GM23338 (cell line): ENCODE measurements at regions not wholly inside any gene's neighbourhood (a gene's known extent, or its start where the extent isn't known, plus 50 kb on each side); places are given as distances from the start of the nearest gene placed in this dataset.

ENCODE experiments used
- ATAC-seq: fragments of 200-7000 bp; cut with Tn5 transposase; 3 replicates; pipeline ENCODE4 v1.9.1; 2020
- DNase-seq: peaks from one replicate; pipeline ENCODE4 v3.0.0-alpha.2; 2015; ENCODE audit warnings: low spot score
- H2AFZ ChIP-seq: fragments of 200-600 bp; sonication (generic); 2 replicates; pipeline ENCODE4 v1.8.0; 2016; ENCODE audit warnings: antibody characterized with exemption, mild to moderate bottlenecking, moderate library complexity
- H3F3A ChIP-seq: fragments of 200-600 bp; sonication (generic); replicated peaks from 2 replicates; pipeline ENCODE4 v1.8.0; 2017; ENCODE audit warnings: antibody characterized with exemption, mixed run types, low read depth
- H3K27ac ChIP-seq: fragments of 200-600 bp; sonication (generic); 2 replicates; pipeline ENCODE4 v1.6.1; 2016; ENCODE audit warnings: low read depth
- H3K27me3 ChIP-seq: fragments of 200-600 bp; sonication (generic); 2 replicates; pipeline ENCODE4 v1.8.0; 2016; ENCODE audit warnings: mild to moderate bottlenecking, mixed run types, moderate library complexity; ENCODE audit not compliant: insufficient read depth
- H3K36me3 ChIP-seq: fragments of 200-600 bp; sonication (generic); 2 replicates; pipeline ENCODE4 v1.8.0; 2016; ENCODE audit warnings: mild to moderate bottlenecking; ENCODE audit not compliant: insufficient read depth
- H3K4me1 ChIP-seq: fragments of 200-600 bp; sonication (generic); 2 replicates; pipeline ENCODE4 v1.8.0; 2016; ENCODE audit warnings: mild to moderate bottlenecking, moderate library complexity; ENCODE audit not compliant: insufficient read depth
- H3K4me2 ChIP-seq: fragments of 200-600 bp; sonication (generic); 2 replicates; pipeline ENCODE4 v1.7.1; 2017; ENCODE audit warnings: mixed run types
- H3K4me3 ChIP-seq: fragments of 200-600 bp; sonication (generic); 2 replicates; pipeline ENCODE4 v1.6.1; 2016; ENCODE audit warnings: mixed run types
- H3K79me2 ChIP-seq: fragments of 200-600 bp; sonication (generic); replicated peaks from 2 replicates; pipeline ENCODE4 v1.8.0; 2017; ENCODE audit warnings: mild to moderate bottlenecking; ENCODE audit not compliant: insufficient read depth
- H3K9me2 ChIP-seq: fragments of 200-600 bp; sonication (generic); 2 replicates; pipeline ENCODE4 v1.8.0; 2017; ENCODE audit not compliant: insufficient read depth
- H4K20me1 ChIP-seq: fragments of 200-600 bp; sonication (generic); replicated peaks from 2 replicates; pipeline ENCODE4 v1.8.0; 2017; ENCODE audit warnings: mild to moderate bottlenecking; ENCODE audit not compliant: insufficient read depth
- H3K27ac Mint-ChIP-seq: 2 replicates; pipeline ENCODE4 v1.8.0; 2020; ENCODE audit warnings: inconsistent platforms, mild to moderate bottlenecking, moderate library complexity, mixed read lengths
- H3K27me3 Mint-ChIP-seq: 3 replicates; pipeline ENCODE4 v1.8.0; 2022; ENCODE audit warnings: low read depth, mild to moderate bottlenecking, moderate library complexity, mixed read lengths, inconsistent platforms; ENCODE audit not compliant: insufficient read depth, poor library complexity
- H3K36me3 Mint-ChIP-seq: 3 replicates; pipeline ENCODE4 v1.8.0; 2021; ENCODE audit warnings: low read depth, mild to moderate bottlenecking, inconsistent platforms, moderate library complexity, mixed read lengths
- H3K4me1 Mint-ChIP-seq: 3 replicates; pipeline ENCODE4 v1.8.0; 2020; ENCODE audit warnings: mild to moderate bottlenecking, inconsistent platforms, mixed read lengths
- H3K4me3 Mint-ChIP-seq: 3 replicates; pipeline ENCODE4 v1.8.0; 2021; ENCODE audit warnings: moderate library complexity, mild to moderate bottlenecking, inconsistent platforms, mixed read lengths
- H3K9me3 Mint-ChIP-seq: 3 replicates; pipeline ENCODE4 v1.8.0; 2020; ENCODE audit warnings: moderate library complexity, mild to moderate bottlenecking, inconsistent platforms, mixed read lengths
- CREB1 ChIP-seq: fragments of 250-450 bp; sonication (Bioruptor Pico); IDR thresholded peaks from 2 replicates; pipeline ENCODE4 v1.5.0; 2020; ENCODE audit warnings: low read depth, mild to moderate bottlenecking, moderate library complexity
- EZH2 ChIP-seq: fragments of 200-600 bp; sonication (generic); IDR thresholded peaks from one replicate; pipeline ENCODE4 v1.8.0; 2017; ENCODE audit warnings: antibody characterized with exemption, mild to moderate bottlenecking, low read depth; ENCODE audit not compliant: unreplicated experiment
- EZH2phosphoT487 ChIP-seq: fragments of 200-600 bp; sonication (generic); IDR thresholded peaks from one replicate; pipeline ENCODE4 v1.8.1; 2018; ENCODE audit warnings: antibody characterized with exemption; ENCODE audit not compliant: unreplicated experiment
- JUNB ChIP-seq: IDR thresholded peaks from one replicate; pipeline ENCODE4 v1.6.1; 2016; ENCODE audit warnings: antibody characterized with exemption; ENCODE audit not compliant: unreplicated experiment
- NANOG ChIP-seq: IDR thresholded peaks from 2 replicates; pipeline ENCODE4 v1.6.1; 2016; ENCODE audit warnings: antibody characterized with exemption, borderline replicate concordance
- POLR2AphosphoS5 ChIP-seq: IDR thresholded peaks from 2 replicates; pipeline ENCODE4 v1.6.1; 2016; ENCODE audit warnings: antibody characterized with exemption, low read depth
- REST ChIP-seq: IDR thresholded peaks from one replicate; pipeline ENCODE4 v1.6.1; 2018; ENCODE audit warnings: antibody characterized with exemption; ENCODE audit not compliant: unreplicated experiment
- STAT1 ChIP-seq: IDR thresholded peaks from one replicate; pipeline ENCODE4 v1.6.1; 2016; ENCODE audit warnings: antibody characterized with exemption; ENCODE audit not compliant: unreplicated experiment
- ZNF114 ChIP-seq: fragments of 250-450 bp; sonication (Bioruptor Pico); IDR thresholded peaks from 2 replicates; pipeline ENCODE4 v1.5.0; 2020; ENCODE audit warnings: mild to moderate bottlenecking, moderate library complexity
- ZNF331 ChIP-seq: fragments of 250-450 bp; sonication (Bioruptor Pico); IDR thresholded peaks from 2 replicates; pipeline ENCODE4 v1.5.0; 2020; ENCODE audit warnings: low read depth, mild to moderate bottlenecking, moderate library complexity
- TF ChIP-seq, protein P1 (sequence below): IDR thresholded peaks from 2 replicates; pipeline ENCODE4 v1.6.1; 2016; ENCODE audit warnings: antibody characterized with exemption

DNA sequence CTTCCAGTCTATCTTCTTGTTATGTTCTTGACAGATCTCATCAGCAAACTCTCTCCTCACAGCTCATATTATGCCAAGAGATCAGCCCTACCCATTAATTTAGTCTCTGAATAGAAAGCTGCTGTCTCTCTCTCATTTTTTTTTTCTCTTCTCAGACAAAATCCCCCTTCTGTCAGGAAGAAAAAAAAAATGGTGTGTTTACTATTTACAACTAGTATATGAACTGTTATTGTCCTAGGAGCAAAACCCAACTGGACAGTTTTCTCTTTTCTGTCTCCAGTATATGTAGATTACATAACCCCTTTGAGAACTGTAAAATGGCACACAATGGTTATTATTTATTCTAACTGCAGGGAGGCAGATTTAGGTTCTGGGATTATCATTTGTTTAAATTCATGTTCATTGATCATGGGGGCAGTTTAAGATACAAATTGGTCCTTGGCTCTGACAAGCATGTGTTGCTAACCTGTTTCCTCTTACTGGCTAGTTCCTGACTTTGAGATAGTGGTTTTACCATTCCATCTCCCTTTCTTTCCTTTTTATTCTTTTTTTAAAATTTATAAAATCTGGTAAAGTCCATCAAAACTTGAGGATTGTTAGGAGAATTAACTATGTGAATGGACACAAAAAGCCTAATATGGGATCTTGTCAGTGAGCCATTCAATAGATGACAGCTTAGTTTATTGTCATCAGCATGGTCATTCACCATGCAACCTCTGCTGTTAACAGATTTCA is 210.0 kb upstream of the PAPPA start:
- Histone ChIP-seq H3K79me2 (no peaks in the 10 kb centered on the region), H3K4me2 (no peak overlapping the region), H3K36me3 (no peaks in the 10 kb centered on the region), H2AFZ (peak overlapping the region; percentile 70; the same call in 1 of the 2 replicates), H3K4me1 (peaks cover 9% of the 10 kb centered on the region; the same call in 1 of the 2 replicates), H3K27me3 (no peaks in the 10 kb centered on the region), H3K27ac (no peak overlapping the region), H3F3A (no peaks in the 10 kb centered on the region), H3K9me2 (0 out of 2 replicates have a peak, but pooled peaks cover 4% of the 10 kb centered on the region), H3K4me3 (no peak overlapping the region), H4K20me1 (no peaks in the 10 kb centered on the region)
- no peaks in the 10 kb centered on the region for H3K9me3 Mint-ChIP-seq
- no peak for DNase-seq
- TF ChIP-seq STAT1 (no peak), JUNB (no peak), EZH2phosphoT487 (no peak), REST (no peak), NANOG (no peak), ZNF114 (CRISPR knock-in tag) (no peak), POLR2AphosphoS5 (no peak), ZNF331 (no peak), EZH2 (no peak), CREB1 (CRISPR knock-in tag) (no peak)
- TF ChIP-seq, protein P1, sequence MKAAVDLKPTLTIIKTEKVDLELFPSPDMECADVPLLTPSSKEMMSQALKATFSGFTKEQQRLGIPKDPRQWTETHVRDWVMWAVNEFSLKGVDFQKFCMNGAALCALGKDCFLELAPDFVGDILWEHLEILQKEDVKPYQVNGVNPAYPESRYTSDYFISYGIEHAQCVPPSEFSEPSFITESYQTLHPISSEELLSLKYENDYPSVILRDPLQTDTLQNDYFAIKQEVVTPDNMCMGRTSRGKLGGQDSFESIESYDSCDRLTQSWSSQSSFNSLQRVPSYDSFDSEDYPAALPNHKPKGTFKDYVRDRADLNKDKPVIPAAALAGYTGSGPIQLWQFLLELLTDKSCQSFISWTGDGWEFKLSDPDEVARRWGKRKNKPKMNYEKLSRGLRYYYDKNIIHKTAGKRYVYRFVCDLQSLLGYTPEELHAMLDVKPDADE: no peak
- H3K4me3 Mint-ChIP-seq: no peak overlapping the region
- H3K36me3 Mint-ChIP-seq: no peaks in the 10 kb centered on the region
- peaks cover 11% of the 10 kb centered on the region; the same call in 2 of the 3 replicates for H3K4me1 Mint-ChIP-seq
- no peaks in the 10 kb centered on the region for H3K27me3 Mint-ChIP-seq
- H3K27ac Mint-ChIP-seq: 0 out of 2 replicates have a peak overlapping the region, but pooled peaks have one; percentile 86
- ATAC-seq: no peak
